EL (cell line): ENCODE measurements at regions not wholly inside any gene's neighbourhood (a gene's known extent, or its start where the extent isn't known, plus 50 kb on each side); places are given as distances from the start of the nearest gene placed in this dataset.
"Not testable (repeated sequence)": the region's sequence is repeated elsewhere in the genome, so short reads cannot be mapped to it uniquely, and the experiment has no call there.

ENCODE experiments used
- DNase-seq: peaks from one replicate; pipeline ENCODE4 v3.0.0-alpha.2; 2016

DNA sequence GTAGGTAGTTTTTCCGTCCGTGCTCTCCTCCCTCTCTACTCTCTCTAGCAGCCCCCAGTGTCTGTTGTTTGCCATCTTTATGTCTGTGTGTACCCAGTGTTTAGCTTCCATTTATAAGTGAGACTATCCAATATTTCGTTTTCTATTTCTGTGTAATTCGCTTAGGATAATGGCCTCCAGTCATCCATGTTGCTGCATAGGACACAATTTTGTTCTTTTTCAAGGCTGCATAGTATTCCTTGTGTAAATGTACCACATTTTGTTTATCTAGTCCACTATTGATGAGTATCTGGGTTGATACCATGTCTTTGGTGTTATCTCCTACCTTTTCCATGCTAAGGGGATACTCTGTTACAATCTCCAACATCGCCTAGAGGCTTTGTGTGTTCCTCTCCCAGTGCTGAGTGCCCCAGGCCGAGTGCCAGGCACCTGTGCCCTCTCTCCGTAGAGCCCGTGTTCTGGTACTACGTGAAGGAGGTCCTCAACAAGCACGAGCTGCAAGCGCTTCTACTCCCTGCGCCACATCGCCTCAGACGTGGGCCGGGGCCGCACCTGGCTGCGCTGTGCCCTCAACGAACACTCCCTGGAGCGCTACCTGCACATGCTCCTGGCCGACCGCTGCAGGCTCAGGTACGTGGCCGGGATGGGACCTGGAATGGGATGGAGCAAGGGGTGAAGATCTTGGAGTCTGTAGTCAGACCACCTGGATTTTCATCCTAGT lies 51.0 kb downstream of the NPIPB11 start:
- not testable (repeated sequence) for DNase-seq

DNA sequence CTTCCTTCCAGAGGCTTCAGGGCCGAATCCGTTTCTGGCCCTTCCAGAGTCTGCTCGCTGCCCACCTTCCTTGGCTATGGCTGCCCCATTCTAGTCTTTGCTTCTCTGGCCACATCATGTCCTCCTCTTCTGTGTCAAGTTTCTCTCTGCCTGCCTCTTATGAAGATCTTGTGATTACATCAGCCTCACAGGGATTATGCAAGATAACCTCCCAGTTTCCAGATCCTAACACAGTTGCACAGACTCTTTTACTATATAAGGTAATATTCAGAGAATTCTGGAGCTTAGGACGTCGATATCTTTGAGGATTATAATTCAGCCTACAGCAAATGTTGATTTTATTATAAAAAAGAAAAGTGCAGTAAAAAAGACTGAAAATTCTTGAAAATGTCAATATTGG lies 52.1 kb downstream of the NPIPB11 start:
- not testable (repeated sequence) for DNase-seq

DNA sequence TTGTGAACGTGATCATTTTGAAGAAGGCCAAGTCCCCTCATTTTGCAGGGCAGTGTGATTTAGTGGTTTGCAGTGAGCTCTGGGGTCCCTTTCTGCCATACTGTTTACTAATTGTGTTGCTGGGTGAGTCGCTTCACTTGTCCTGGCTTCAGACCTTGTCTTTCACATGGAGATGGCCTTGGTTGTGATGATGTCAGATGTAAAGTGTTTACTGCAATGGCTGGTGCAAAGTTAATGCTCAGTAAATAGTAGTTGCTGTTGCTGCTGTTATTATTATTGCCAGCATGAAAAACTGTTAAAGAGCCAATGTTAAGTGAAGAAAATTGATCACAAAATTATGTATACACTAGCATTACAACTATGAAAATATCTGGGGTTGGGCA lies 53.9 kb downstream of the NPIPB11 start:
- not testable (repeated sequence) for DNase-seq

DNA sequence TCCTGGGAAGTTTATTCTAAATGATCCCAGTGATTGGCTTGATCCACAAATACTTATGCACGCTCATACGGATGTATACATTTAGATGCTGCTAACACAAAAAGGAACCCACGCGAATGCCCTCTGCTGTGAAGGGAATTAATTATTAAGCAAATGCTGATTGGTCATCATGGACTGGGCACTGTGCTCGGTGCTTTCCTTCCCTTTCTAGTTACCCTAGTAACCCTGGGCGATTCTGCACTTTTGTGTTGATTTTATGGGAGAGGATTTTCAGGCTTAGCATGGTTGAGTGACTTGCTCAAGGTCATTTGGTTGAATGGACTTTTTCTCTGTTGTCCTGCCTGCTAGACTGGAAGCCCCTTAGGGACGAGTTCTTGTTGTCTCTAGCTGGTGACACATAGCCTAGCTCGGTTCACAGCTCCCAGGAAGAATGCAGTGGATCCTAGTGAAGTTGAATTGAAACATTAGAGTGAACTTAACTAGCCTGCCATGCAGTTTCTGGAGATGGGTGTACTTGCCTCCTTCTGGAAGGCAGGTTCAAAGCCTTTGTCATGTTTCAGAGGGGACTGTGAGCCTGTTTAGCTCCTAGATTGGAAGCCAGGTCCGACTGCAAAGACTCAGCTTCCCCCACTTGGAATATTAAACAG lies 54.4 kb downstream of the NPIPB11 start:
- not testable (repeated sequence) for DNase-seq

DNA sequence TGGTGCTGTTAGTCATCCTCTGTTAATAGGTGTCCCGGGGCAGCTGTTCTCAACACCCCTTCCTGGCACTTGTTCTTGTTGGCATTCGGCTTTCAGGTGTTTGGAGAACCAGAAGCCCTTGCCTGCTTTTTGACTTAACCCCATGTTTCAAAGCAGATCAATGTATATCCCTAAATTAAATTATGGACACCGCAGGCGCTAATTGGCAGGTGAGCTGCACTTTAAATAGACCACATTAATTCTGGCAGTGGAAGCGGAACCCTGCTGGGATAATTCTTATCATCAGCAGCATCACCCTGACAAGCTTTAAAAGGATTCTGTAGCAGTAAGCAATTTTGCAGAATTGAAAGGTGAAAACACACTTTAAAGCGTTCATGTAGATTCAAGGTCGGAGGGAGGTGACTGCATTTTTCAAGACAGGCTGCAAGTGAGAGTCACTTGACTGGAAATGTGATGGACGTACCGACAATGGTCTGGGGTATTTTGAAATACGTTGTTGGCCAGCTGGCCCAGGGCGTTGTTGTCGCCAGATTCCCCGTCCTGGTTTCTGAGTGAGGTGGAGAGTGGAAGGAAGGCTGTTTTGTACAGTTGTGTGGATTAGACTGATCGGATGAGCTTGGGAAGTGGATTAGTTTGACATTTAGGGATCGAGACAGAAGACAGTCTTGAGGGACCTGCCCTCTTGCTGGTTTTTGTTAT lies 55.1 kb downstream of the NPIPB11 start:
- DNase-seq, result not testable (repeated sequence)

DNA sequence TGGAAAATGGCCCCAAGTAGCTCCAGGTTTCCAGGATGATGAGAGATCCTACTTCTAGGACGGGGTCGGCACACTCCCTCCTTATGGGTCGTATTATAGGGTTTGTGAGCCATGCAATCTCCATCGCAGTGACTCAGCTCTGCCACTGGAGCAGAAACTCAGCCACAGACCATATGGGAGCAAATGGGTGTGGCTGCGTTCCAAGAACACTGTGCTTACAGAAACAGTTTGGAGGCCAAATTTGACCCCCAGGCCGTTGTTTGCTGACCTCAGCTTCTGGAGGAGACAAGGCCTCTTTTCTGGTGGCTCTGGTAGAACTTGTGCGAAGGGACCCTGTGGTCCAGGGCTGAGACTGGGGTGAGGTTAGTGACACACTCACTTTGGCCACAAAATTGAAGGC lies 56.5 kb downstream of the NPIPB11 start:
- peak; percentile 89 for DNase-seq

DNA sequence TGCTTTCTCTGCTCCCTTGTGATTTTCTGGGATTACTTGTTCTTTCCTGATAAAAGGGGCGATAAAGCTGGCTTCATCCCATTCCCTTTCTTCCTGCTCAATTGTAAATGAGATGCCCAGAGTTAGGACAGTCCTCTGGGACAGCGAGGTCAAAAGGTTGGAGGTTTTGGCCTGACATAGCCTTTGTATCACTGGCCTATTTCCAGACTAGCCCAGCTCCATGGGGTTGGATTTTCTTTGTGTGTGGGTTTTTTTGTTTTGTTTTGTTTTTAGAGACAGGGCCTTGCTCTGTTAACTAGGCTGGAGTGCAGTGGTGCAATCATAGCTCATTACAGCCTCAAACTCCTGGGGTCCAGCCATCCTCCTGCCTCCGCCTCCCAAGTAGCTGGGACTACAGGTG lies 57.8 kb downstream of the NPIPB11 start:
- not testable (repeated sequence) for DNase-seq

DNA sequence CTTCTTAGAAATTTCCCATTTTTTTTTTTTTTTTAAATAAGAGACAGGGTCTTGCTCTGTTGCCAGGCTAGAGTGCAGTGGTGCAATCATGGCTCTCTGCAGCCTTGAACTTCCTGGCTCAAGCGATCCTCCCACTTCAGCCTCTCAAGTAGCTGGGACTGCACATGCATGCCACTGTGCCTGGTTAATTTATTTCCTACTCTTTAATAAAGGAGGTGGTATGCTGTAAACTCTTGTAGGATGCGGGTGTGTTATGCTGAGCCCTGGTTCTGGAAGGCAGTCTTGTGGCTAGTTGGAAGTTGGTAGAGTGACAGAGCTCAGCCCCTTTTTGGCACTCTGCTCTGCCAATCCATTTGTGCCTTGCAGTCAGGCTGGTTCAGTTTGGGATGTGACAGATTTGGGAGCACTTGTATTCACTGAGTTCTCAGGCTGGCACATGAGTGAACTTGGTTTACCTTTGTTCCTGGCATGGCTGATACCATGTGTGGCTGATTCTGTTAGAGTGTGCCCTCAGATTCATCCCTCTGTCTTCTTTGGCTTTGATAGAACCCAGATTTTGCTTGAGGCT lies 58.3 kb downstream of the NPIPB11 start:
- not testable (repeated sequence) for DNase-seq

DNA sequence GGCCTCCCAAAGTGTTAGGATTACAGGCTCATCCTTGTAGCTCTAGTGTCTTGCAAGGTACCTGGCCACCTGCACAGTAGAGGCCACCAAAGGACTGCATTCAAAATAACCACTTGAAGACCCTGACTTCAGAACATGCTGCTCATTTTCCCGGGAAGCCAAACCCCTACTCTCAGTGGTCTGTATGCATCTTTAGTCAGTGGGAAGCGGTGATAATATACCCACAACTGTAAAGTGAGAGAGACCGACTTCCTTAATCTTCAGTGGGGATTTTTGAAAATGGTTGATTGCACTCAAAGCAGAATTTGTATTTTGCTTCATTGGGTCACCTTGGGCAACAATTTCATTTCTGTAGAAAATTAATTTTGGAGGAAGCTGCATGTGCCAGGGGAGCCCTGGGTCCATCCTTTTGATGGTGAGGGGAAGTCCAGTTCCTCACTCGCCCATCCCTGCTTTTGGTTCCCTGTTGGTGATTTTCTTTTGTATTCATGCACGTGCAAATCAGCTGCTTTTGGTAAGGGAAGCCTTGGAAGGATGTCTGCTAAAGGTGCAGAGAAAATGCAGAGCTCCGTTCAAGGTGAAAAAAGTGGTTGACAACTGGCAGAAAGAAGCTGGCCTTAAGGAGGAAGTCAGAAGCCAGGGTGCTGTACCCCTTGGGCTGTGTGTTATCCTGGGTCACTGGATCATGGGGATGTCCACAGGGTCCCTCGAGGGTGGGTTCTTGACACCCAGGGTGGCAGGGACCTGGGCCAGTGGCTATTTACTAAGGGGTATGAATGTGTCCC lies 59.5 kb downstream of the NPIPB11 start:
- not testable (repeated sequence) for DNase-seq

DNA sequence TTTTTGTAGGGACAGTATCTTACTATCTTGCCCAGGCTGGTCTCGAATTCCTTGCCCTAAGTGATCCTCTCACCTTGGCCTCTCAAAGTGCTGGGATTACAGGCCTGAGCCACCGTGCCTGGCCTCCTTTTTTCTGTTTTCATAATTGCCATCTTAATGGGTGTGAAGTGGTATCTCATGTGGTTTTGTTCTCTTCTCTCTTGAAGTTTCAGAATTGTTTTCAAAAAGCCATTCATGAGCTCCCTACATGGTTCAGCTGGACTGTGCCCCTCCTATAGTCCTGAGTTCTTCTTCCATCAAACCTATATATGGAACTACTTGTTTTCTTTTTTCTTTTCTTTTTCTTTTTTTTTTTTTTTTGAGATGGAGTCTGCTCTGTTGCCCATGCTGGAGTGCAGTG lies 60.3 kb downstream of the NPIPB11 start:
- not testable (repeated sequence) for DNase-seq

DNA sequence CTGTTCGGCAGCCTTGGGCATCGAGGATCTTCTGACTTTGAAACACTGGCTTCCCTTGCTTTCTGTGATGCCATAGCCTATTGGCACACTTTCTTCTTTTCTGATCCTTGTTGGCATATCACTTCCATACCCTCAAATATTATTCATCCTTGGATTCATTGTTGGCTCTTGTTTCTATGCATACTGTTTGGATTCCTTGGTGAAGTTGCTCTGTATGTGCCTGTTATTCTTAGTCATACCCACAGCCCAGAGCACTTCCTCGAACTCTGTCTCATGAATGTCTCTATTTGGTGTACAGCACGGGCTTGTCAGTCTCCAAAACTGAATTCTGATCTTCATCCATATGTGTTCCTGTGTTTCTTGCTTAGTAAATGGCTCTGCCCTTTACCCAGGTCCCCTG lies 63.6 kb downstream of the NPIPB11 start:
- DNase-seq, result not testable (repeated sequence)

DNA sequence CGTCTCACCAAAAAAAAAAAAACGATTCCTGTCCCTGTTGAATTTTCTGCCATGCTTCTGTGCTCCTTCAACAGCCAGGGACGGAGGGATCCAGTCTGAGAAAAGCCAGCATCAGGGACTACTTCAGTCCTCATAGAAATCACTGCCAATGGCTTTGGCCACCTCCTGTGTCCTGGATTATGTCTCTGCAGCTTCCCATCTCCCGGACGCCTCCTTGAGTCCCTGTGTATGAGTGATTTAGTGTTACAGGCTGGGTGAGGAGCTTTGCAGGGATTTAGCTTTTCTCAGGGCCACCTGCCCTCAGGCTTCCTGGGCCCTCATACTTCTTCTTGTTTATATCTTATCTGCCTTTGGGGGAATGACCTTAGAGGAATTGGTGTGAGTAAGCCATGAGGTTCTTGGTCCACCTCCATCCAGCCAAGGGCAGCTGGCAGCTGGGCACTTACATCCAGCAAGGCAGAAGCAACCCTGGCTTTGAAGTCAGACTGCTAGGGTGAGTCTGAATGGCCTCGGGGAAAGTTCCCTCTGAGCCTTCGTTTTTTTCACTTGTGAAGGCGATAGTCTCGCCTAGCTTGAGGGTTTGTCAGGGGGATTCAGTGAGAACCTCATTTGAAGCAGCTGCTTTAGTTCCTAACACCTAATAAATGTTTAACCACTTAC lies 65.6 kb downstream of the NPIPB11 start:
- peak; percentile 38 for DNase-seq

DNA sequence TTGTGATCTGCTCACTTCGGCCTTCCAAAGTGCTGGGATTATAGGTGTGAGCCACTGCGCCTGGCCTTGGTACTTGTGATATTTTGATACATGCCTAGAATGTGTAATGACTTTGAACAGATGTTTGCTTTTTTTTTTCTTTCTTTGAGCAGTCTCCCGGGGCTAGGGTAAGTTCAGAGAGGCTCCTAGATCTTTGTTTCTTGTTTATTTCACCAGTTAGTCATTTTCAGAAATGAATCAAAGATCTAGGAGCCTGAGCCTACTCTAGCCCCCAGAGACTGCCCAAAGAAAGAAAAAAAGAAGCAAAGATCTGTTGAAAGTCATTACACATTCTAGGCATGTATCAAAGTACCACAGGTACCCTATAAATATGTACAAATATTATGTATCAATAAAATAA lies 66.3 kb downstream of the NPIPB11 start:
- DNase-seq, result not testable (repeated sequence)

DNA sequence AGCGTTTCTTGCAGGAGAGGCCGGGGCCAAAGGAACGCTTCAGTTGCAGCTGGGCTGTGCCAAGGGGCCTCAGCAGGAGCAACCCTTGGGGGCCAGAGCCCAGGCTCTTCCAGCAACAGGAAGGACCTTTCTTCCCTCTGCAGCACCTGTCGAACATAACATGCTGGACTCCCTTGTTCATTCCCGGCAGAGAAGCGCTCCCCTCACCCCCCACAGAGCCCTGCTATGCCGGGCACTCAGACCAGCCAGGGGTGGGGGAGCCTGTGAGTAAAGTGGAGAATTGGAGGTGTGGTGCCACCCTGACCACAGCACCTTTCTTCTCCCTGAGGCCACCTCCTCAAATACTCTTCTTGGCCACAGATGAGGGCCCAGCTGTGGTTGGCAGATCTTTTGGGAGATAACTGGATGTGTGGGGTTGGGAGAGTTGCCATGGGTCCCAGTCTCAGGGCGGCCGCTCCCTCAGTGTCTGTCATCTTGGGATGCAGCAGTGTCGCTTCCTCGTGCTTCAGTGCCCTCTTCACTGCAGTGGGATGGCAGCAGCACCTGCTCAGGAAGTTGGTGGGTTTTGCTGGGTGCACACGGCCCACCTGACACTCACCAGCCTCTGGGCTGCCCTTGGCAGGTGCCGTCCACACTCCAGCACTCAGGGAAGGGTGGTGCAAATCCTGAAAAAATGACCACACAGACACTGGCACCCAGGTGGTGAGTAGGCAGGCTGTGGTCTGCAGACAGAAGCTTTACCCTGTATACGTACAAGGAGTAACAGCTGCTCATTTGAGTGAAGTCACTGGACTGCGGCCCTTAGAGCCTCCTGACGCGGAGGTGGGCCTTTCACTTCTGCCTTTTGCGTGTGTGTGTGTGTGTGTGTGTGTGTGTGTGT lies 67.5 kb downstream of the NPIPB11 start:
- not testable (repeated sequence) for DNase-seq

DNA sequence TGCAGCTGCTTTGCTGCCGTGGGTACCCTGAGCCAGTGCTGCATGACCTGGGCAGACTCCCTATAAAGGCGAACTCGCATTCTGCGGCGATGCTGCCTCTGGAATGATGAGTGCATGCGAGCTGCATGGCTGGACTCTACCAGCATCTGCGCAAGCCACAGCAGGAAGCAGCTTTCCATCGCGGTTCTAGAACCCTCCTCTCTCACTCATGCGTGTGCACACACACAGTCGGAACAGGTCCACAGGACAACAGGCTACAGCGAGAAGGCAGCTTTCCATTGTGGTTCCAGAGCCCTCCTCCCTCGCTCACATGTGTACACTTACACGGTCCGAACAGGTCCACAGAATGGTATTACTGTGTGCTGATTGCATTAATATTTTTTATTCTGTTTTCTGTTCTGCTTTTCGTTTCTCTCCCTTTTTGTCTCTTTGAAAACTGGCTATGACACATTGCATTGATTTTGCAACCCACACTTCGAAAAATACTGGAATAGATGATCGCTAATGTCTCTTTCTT lies 69.1 kb downstream of the NPIPB11 start:
- DNase-seq, result not testable (repeated sequence)

DNA sequence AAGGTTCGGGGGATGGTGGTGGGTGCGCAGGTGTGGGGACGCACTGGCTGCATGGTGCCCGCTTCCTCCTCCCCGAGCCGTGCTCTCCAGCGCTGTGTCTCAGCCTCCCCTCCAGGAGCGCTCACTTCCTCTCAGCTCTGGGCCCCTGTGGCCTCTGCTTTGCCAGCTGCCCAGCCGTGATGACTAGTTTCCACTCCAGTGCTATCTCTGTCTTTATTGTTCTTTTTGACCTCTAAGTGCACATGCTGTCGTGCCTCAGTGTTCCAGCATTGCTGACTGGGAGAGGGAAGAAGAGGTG lies 71.0 kb downstream of the NPIPB11 start:
- DNase-seq, result not testable (repeated sequence)

DNA sequence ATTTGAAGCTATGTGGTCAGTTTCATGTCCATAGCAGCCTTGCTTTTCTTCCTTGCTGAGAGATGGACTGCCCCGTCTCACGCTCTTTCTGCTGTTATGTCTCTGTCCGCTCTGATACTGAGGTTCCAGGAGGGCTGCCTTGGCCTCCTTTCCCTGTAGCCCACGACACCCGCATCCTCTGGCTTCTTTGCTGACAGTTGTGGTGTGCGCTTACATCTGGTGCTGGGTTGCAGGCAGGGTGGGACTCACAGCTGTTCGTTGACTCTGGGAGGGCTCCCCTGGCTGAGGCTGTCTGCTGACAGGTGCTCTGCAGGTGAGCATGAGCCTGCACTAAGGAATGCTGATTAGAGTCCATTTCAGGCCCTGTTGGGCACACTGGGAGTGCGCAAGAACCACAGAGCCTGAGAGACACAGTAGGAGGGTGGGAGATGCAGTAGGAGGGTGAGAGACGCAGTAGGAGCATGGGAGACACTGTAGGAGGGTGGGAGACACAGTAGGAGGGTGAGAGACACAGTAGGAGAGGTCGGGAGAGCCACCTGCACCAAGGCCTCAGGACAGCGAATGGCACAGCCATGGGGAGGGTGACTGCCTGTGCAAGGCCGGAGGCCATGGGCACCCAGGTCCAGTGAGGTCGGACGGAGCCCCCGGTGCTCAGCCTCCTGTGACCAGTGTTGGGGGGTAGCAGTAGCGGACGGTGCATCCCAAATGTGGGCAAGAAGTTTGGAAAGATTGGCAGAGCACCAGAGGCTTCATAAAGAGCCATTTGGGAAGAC lies 71.5 kb downstream of the NPIPB11 start:
- DNase-seq, result not testable (repeated sequence)

DNA sequence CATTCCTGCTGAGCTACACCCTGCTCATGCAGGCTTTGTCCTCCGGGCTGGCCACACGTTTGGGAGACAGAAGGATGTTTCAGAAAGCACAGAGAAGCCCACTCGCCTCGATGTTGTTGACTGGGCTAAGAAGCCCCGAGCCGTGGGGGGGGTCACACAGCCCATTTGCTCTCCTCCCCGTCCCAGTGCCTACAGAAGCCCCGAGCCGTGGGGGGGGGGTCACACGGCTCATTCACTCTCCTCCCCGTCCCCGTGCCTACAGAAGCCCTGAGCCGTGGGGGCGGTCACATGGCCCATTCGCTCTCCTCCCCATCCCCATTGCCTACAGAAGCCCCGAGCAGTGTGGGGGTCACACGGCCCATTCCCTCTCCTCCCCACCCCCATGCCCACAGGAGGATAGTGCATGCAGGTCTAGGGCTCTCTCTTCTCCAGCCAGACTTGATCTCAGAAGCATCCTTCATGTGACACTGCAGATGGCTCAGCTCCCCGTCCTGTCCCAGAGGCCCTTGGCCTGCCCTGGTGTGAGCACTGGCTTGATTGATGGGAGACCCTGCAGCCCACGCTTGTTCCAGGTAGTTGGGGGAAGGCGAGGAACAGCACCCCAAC lies 72.9 kb downstream of the NPIPB11 start:
- DNase-seq, result not testable (repeated sequence)

DNA sequence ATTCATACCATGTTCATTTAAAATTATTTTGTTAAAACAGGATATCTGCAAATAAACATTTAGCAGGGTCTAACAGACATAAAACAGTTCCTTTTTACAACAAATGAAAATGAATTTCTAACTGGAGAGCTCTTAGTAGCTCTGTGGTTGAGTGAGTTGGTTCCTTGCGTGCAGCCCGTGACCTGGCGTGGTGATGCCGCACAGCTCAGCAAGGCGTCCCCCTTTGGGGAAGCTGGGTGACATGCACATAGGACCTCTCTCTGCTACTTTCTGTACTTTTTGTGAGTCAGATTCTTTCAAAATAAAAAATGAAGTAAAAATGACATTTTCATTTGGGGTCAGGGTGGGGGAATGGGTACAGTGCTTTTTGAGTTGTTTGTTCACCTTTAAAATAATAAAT lies 75.9 kb downstream of the NPIPB11 start:
- DNase-seq, result not testable (repeated sequence)

DNA sequence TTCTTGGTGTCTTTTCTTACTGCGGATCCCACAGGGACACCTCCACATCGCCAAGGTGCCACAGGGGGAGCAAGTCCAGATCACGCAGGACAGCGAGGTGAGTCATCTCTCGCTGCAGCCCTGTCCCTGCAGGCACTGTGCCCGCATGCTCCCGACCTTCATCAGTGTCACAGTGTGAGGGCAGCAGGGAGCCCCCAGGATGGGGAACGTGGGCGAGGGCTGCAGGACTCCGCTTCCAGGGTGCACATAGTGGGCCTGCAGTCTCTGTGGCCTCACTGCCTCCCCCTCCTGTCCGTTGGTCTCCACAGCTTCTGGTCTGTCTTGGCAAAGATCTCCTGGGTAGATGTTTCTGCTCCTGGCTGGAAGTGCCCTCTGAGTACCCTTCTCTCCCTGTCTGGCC lies 78.0 kb downstream of the NPIPB11 start:
- DNase-seq, result peak; percentile 9
